Naive thymus-derived CD4-positive, alpha-beta T cell (primary cell): ENCODE measurements at regions not wholly inside any gene's neighbourhood (a gene's known extent, or its start where the extent isn't known, plus 50 kb on each side); places are given as distances from the start of the nearest gene placed in this dataset.

Experiments used
- ATAC-seq: fragments of 150-1000 bp; cut with Tn5 transposase; 2 replicates; pipeline ENCODE4 v1.10.0; 2021; ENCODE audit warnings: mild to moderate bottlenecking, moderate library complexity
- CTCF ChIA-PET: fragments of 350-600 bp; sonication (Branson Sonifier 250); formaldehyde crosslinking; loops from one replicate; lab custom pipeline; 2021; ENCODE audit warnings: antibody characterized with exemption; lab: Charles Lee
- POLR2A ChIA-PET: fragments of 350-600 bp; sonication (Branson Sonifier 250); formaldehyde crosslinking; loops from one replicate; lab custom pipeline; 2021; ENCODE audit warnings: antibody characterized with exemption, inconsistent platforms; lab: Charles Lee
- DNase-seq, 9 donors: peaks; one replicate each; pipeline versions ENCODE4 v3.0.0 to v3.0.0-alpha.2; 2020 to 2022; ENCODE audit warnings: mixed read lengths in 1 of 9
- H3K27ac ChIP-seq: one replicate; pipeline ENCODE4 v1.7.0; 2013; ENCODE audit warnings: mild to moderate bottlenecking, low read depth, low read length, moderate library complexity
- H3K27me3 ChIP-seq, 2 donors: one replicate each; pipeline ENCODE4 v1.7.0; 2013; ENCODE audit warnings: low read length in 2 of 2, mild to moderate bottlenecking in 2 of 2, moderate library complexity in 2 of 2; ENCODE audit not compliant: control insufficient read depth in 2 of 2, insufficient read depth in 2 of 2
- H3K36me3 ChIP-seq, 3 experiments: 1 replicate in 2 of 3; 2 replicates in 1 of 3; pipeline ENCODE4 v1.7.0; 2013; ENCODE audit warnings: low read length in 3 of 3, mild to moderate bottlenecking in 3 of 3, moderate library complexity in 1 of 3; ENCODE audit not compliant: insufficient read depth in 3 of 3, control insufficient read depth in 2 of 3
- H3K4me1 ChIP-seq, 2 donors: one replicate each; pipeline ENCODE4 v1.7.0; 2013; ENCODE audit warnings: low read length in 2 of 2, mild to moderate bottlenecking in 2 of 2, moderate library complexity in 1 of 2; ENCODE audit not compliant: control insufficient read depth in 2 of 2, insufficient read depth in 2 of 2
- H3K4me3 ChIP-seq: 2 replicates; pipeline ENCODE4 v1.7.0; 2013; ENCODE audit warnings: mild to moderate bottlenecking, low read length
- H3K9me3 ChIP-seq, 3 experiments: 1 replicate in 2 of 3; 2 replicates in 1 of 3; pipeline ENCODE4 v1.7.0; 2013; ENCODE audit warnings: low read length in 3 of 3; ENCODE audit not compliant: control insufficient read depth in 2 of 3
- H3K27ac Mint-ChIP-seq, 9 donors: one replicate each; pipeline ENCODE4 v1.8.0; 2020 to 2022; ENCODE audit warnings: mixed read lengths in 9 of 9, mild to moderate bottlenecking in 8 of 9, moderate library complexity in 5 of 9, inconsistent platforms in 2 of 9
- H3K27me3 Mint-ChIP-seq, 5 donors: one replicate each; pipeline ENCODE4 v1.8.0; 2021 to 2022; ENCODE audit warnings: mixed read lengths in 5 of 5, mild to moderate bottlenecking in 1 of 5
- H3K36me3 Mint-ChIP-seq, 5 donors: one replicate each; pipeline ENCODE4 v1.8.0; 2020 to 2022; ENCODE audit warnings: mixed read lengths in 5 of 5, mild to moderate bottlenecking in 3 of 5, inconsistent platforms in 1 of 5
- H3K4me1 Mint-ChIP-seq, 7 donors: one replicate each; pipeline ENCODE4 v1.8.0; 2020 to 2022; ENCODE audit warnings: mixed read lengths in 7 of 7, mild to moderate bottlenecking in 3 of 7, inconsistent platforms in 1 of 7
- H3K4me3 Mint-ChIP-seq, 10 donors: one replicate each; pipeline ENCODE4 v1.8.0; 2020 to 2022; ENCODE audit warnings: mild to moderate bottlenecking in 10 of 10, mixed read lengths in 10 of 10, moderate library complexity in 6 of 10, inconsistent platforms in 2 of 10
- H3K9me3 Mint-ChIP-seq, 11 donors: one replicate each; pipeline ENCODE4 v1.8.0; 2020 to 2022; ENCODE audit warnings: mixed read lengths in 11 of 11, mild to moderate bottlenecking in 4 of 11, inconsistent platforms in 1 of 11, moderate library complexity in 1 of 11
- intact Hi-C, 2 donors: fragments of 100-400 bp; cut with micrococcal nuclease; formaldehyde crosslinking; loops; one replicate each; pipeline ENCODE4 v1.15.1; 2023

DNA sequence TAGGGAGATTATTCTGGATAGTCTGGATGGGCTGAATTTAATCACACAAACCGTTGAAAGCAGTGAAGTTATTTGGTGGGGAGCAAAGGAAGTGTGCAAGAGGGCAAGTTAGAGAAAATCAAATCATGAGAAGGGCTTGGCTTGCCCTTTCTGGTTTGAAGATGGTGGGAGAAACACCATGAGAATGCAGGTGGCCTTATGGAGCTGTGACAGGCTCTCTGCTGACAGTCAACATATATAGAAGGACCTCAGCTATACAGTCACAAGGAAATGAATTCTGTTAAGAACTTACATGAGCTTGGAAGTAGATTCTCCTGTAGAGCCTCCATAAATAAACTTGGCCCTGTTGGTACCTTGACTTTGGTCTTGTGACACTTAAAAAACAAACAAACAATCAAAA is 72.3 kb downstream of the GMNC start:
- peaks cover 0 to 5% of the 10 kb centered on the region in 2 donors for H3K27me3 ChIP-seq
- CTCF ChIA-PET: no interaction called here
- peaks cover 0 to 7% (median 0%) of the 10 kb centered on the region in 11 donors for H3K9me3 Mint-ChIP-seq
- POLR2A ChIA-PET: no interaction called here
- H3K4me3 Mint-ChIP-seq: no peak overlapping the region
- no peaks in the 10 kb centered on the region for H3K9me3 ChIP-seq
- H3K4me3 ChIP-seq: no peak overlapping the region
- H3K4me1 ChIP-seq: no peaks in the 10 kb centered on the region
- H3K27ac ChIP-seq: no peak overlapping the region
- H3K36me3 Mint-ChIP-seq: no peaks in the 10 kb centered on the region
- H3K27ac Mint-ChIP-seq: no peak overlapping the region
- DNase-seq (no peak), ATAC-seq (no peak)
- no peaks in the 10 kb centered on the region for H3K4me1 Mint-ChIP-seq
- intact Hi-C loops: no loop called here
- H3K27me3 Mint-ChIP-seq: peaks cover 0 to 11% (median 4%) of the 10 kb centered on the region in 5 donors
- no peaks in the 10 kb centered on the region for H3K36me3 ChIP-seq

DNA sequence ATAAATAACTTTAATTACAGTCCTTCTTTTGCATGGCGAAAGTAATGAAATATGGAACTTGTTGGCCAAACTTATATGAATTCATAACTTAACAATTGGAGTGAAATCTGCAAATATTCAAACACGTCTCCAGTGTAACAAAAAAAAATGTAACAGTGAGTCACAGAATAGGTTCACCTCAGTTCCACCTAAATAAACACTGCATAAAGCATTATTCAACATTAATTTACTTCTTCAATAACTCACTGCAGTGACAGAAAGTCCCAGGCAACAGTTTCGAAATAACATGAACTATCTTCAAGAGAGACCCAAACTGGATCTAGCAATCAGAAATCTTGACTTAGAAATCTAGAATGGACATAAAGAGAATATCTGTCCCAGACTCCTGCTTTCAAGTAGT is 75.6 kb downstream of the GMNC start:
- Histone ChIP-seq H3K4me1 (no peaks in the 10 kb centered on the region), H3K27me3 (peaks cover 0 to 5% of the 10 kb centered on the region in 2 donors), H3K36me3 (no peaks in the 10 kb centered on the region), H3K27ac (no peak overlapping the region), H3K4me3 (no peak overlapping the region), H3K9me3 (no peaks in the 10 kb centered on the region)
- intact Hi-C loops: no loop called here
- Mint-ChIP-seq H3K27me3 (peaks cover 0 to 11% (median 4%) of the 10 kb centered on the region in 5 donors), H3K4me3 (no peak overlapping the region), H3K36me3 (no peaks in the 10 kb centered on the region), H3K27ac (no peak overlapping the region), H3K4me1 (no peaks in the 10 kb centered on the region), H3K9me3 (peaks cover 0 to 7% (median 0%) of the 10 kb centered on the region in 11 donors)
- ATAC-seq: no peak
- ChIA-PET POLR2A (no interaction called here), CTCF (no interaction called here)
- no peak for DNase-seq

DNA sequence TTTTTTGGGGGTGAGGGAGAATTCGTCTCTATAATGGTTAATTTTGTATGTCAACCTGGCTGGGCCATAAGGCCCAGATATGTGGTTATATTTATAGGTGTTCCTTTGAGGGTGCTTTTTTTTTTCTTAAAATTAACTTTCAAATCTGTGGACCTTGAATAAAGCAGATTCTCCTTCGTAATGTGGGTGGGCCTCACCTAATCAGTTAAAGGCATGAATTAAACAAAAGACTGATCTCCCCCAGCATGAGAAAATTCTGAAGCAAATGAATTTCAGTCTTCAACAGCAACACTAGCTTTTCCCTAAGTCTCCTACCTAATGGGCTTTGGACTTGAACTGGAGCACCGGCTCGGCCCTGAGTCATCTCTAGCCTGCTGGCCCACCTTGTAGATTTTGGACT is 77.4 kb downstream of the GMNC start:
- ATAC-seq: no peak
- peaks cover 0 to 11% (median 4%) of the 10 kb centered on the region in 5 donors for H3K27me3 Mint-ChIP-seq
- H3K36me3 Mint-ChIP-seq: no peaks in the 10 kb centered on the region
- ChIA-PET CTCF (no interaction called here), POLR2A (no interaction called here)
- H3K27ac Mint-ChIP-seq: no peak overlapping the region
- Histone ChIP-seq H3K9me3 (no peaks in the 10 kb centered on the region), H3K27me3 (peaks cover 0 to 5% of the 10 kb centered on the region in 2 donors), H3K27ac (no peak overlapping the region), H3K4me3 (no peak overlapping the region), H3K36me3 (no peaks in the 10 kb centered on the region), H3K4me1 (no peaks in the 10 kb centered on the region)
- intact Hi-C loops: no loop called here
- no peak overlapping the region for H3K4me3 Mint-ChIP-seq
- peaks cover 0 to 7% (median 0%) of the 10 kb centered on the region in 11 donors for H3K9me3 Mint-ChIP-seq
- no peak for DNase-seq
- no peaks in the 10 kb centered on the region for H3K4me1 Mint-ChIP-seq

DNA sequence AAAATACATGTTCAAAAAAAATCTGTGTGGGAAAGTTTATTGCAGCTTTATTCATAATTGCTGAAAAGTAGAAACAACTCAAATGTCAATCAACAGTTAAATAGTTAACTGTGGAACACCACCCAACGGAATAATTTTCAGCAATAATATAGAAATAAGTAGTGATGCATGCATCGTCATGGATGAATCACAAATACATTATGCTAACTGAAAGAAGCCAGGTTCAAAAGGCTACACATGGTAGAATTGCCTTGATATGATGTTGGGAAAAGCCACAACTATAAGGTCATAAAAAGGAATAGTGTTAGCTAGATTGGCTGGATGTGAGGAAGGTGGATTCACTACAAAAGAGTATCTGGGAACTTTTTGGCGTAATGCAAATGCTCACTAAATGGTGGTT is 82.0 kb downstream of the GMNC start:
- no peaks in the 10 kb centered on the region for H3K4me1 Mint-ChIP-seq
- ATAC-seq (no peak), DNase-seq (no peak)
- Histone ChIP-seq H3K27me3 (no peaks in the 10 kb centered on the region), H3K4me3 (no peak overlapping the region), H3K4me1 (no peaks in the 10 kb centered on the region), H3K27ac (no peak overlapping the region), H3K9me3 (no peaks in the 10 kb centered on the region), H3K36me3 (no peaks in the 10 kb centered on the region)
- no peak overlapping the region for H3K4me3 Mint-ChIP-seq
- POLR2A ChIA-PET: no interaction called here
- intact Hi-C loops: no loop called here
- CTCF ChIA-PET: no interaction called here
- H3K9me3 Mint-ChIP-seq: no peaks in the 10 kb centered on the region
- H3K36me3 Mint-ChIP-seq: no peaks in the 10 kb centered on the region
- no peak overlapping the region for H3K27ac Mint-ChIP-seq
- H3K27me3 Mint-ChIP-seq: peaks cover 0 to 8% (median 0%) of the 10 kb centered on the region in 5 donors

DNA sequence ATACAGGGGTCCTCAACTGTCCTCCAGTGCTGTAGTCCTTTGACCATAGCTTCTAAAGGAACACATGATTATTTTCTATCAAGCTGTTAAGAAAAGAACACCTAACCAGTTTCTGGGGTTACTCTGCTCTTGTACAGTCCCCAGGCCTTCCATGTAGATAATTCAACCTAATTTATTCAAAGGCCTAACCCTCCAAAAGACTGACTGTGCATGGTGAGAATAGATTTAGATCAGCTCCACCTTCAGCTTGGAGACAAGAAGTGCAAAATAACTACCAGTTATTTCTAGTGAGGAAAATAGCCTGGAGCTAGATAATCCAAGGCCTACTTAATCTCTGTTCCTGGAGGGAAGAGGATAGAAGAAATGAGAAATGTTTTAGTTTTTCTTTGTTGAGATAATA is 87.9 kb downstream of the GMNC start:
- no peak overlapping the region for H3K4me3 ChIP-seq
- ChIA-PET POLR2A (no interaction called here), CTCF (no interaction called here)
- peaks cover 0 to 8% (median 0%) of the 10 kb centered on the region in 5 donors for H3K27me3 Mint-ChIP-seq
- ATAC-seq (no peak), DNase-seq (no peak)
- no peaks in the 10 kb centered on the region for H3K9me3 ChIP-seq
- no peaks in the 10 kb centered on the region for H3K36me3 ChIP-seq
- H3K4me3 Mint-ChIP-seq: no peak overlapping the region
- H3K36me3 Mint-ChIP-seq: no peaks in the 10 kb centered on the region
- peaks cover 0 to 22% (median 13%) of the 10 kb centered on the region in 11 donors for H3K9me3 Mint-ChIP-seq
- intact Hi-C loops: no loop called here
- H3K4me1 Mint-ChIP-seq: no peaks in the 10 kb centered on the region
- H3K4me1 ChIP-seq: no peaks in the 10 kb centered on the region
- no peak overlapping the region for H3K27ac ChIP-seq
- no peak overlapping the region for H3K27ac Mint-ChIP-seq
- no peaks in the 10 kb centered on the region for H3K27me3 ChIP-seq

DNA sequence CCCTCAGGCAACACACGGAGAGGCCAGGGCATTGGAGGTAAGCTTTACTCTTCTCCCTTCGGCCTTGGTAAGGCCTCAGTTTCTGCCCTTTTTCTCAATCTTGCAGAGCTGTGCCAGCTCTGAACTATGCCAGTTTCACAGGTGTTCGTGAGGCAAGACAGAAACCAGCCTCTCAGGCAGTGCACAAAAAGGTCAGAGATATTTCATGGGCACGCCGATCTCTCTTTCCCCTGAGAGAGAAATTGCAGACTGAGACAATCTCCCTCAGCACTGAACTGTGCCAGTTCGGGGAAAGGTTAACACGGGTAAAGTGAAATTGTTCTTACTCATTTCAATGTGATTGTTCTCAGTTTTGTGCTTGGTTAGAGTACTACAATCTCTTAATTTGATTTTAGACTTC is 88.5 kb downstream of the GMNC start:
- no peak for ATAC-seq
- Histone ChIP-seq H3K4me1 (no peaks in the 10 kb centered on the region), H3K9me3 (no peaks in the 10 kb centered on the region), H3K4me3 (no peak overlapping the region), H3K27ac (no peak overlapping the region), H3K36me3 (no peaks in the 10 kb centered on the region), H3K27me3 (no peaks in the 10 kb centered on the region)
- ChIA-PET CTCF (no interaction called here), POLR2A (no interaction called here)
- no peak overlapping the region for H3K4me3 Mint-ChIP-seq
- no peaks in the 10 kb centered on the region for H3K4me1 Mint-ChIP-seq
- DNase-seq: no peak
- intact Hi-C loops: no loop called here
- no peaks in the 10 kb centered on the region for H3K36me3 Mint-ChIP-seq
- peaks cover 0 to 8% (median 0%) of the 10 kb centered on the region in 5 donors for H3K27me3 Mint-ChIP-seq
- peaks cover 0 to 26% (median 13%) of the 10 kb centered on the region in 11 donors for H3K9me3 Mint-ChIP-seq
- H3K27ac Mint-ChIP-seq: no peak overlapping the region

DNA sequence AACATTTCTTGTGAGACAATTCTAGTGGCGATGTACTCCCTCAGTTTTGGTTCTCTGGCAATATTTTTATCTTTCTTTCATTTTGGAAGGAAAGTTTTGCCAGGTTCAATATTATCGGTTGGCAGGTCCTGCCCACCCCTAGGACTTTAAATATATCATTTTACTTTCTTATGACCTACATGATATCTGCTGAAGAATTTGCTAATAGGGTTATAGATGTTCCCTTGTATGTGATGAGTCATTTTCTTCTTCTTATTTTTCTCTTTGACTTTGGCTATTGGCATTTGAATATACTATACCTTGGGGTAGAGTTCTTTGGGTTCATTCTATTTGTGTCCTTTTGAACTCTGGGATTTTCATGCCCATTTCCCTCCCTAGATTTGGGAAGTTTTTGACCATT is 89.7 kb downstream of the GMNC start:
- Histone ChIP-seq H3K36me3 (no peaks in the 10 kb centered on the region), H3K4me3 (no peak overlapping the region), H3K27ac (no peak overlapping the region), H3K9me3 (no peaks in the 10 kb centered on the region), H3K27me3 (no peaks in the 10 kb centered on the region), H3K4me1 (no peaks in the 10 kb centered on the region)
- H3K27me3 Mint-ChIP-seq: no peaks in the 10 kb centered on the region
- H3K36me3 Mint-ChIP-seq: no peaks in the 10 kb centered on the region
- CTCF ChIA-PET: no interaction called here
- no peaks in the 10 kb centered on the region for H3K4me1 Mint-ChIP-seq
- DNase-seq (no peak), ATAC-seq (no peak)
- POLR2A ChIA-PET: no interaction called here
- peaks cover 0 to 27% (median 13%) of the 10 kb centered on the region in 11 donors for H3K9me3 Mint-ChIP-seq
- intact Hi-C loops: no loop called here
- H3K4me3 Mint-ChIP-seq: no peak overlapping the region
- H3K27ac Mint-ChIP-seq: no peak overlapping the region
